Lower lobe of right lung (tissue), 2 donors: ENCODE measurements at regions not wholly inside any gene's neighbourhood (a gene's known extent, or its start where the extent isn't known, plus 50 kb on each side); places are given as distances from the start of the nearest gene placed in this dataset.
A peak's percentile ranks its signal among the peaks of the same experiment; 100 is the strongest.

Source experiments
- ATAC-seq, 2 donors: fragments of 200-7000 bp; cut with Tn5 transposase; one replicate each; pipeline ENCODE4 v1.9.1; 2020 to 2022; ENCODE audit warnings: mild to moderate bottlenecking in 2 of 2, moderate library complexity in 2 of 2
- DNase-seq: peaks from one replicate; pipeline ENCODE4 v3.0.0-alpha.2; 2020
- H3K27ac ChIP-seq: fragments of 200-600 bp; one replicate; pipeline ENCODE4 v1.8.0; 2022
- H3K27me3 ChIP-seq: fragments of 200-600 bp; one replicate; pipeline ENCODE4 v1.8.0; 2022; ENCODE audit warnings: low read depth
- H3K36me3 ChIP-seq: fragments of 200-600 bp; one replicate; pipeline ENCODE4 v1.8.0; 2022; ENCODE audit warnings: mild to moderate bottlenecking
- H3K4me1 ChIP-seq: fragments of 200-600 bp; one replicate; pipeline ENCODE4 v1.8.0; 2022
- H3K4me3 ChIP-seq: fragments of 200-600 bp; one replicate; pipeline ENCODE4 v1.8.0; 2022; ENCODE audit warnings: mild to moderate bottlenecking
- H3K9me3 ChIP-seq: fragments of 200-600 bp; one replicate; pipeline ENCODE4 v1.8.0; 2022
- CTCF ChIP-seq: fragments of 200-600 bp; IDR thresholded peaks from one replicate; pipeline ENCODE4 v1.8.0; 2022; ENCODE audit warnings: antibody characterized with exemption, mild to moderate bottlenecking
- intact Hi-C: fragments of 100-400 bp; cut with DNase I; formaldehyde crosslinking; loops from one replicate; pipeline ENCODE4 v1.11.0; 2022
- donor health status: DM: no; HTN: yes; CAD: no; lungs with severe emphysema.

GRCh38 chr5:89299998-89300397 lies 417.0 kb upstream of the MEF2C start:
- Histone ChIP-seq H3K27me3 (no peaks in the 10 kb centered on the region), H3K4me3 (no peak overlapping the region), H3K9me3 (no peaks in the 10 kb centered on the region), H3K27ac (no peak overlapping the region), H3K36me3 (no peaks in the 10 kb centered on the region), H3K4me1 (no peaks in the 10 kb centered on the region)
- no peak for ATAC-seq
- intact Hi-C loops, result no loop called here
- no peak for TF ChIP-seq CTCF
- DNase-seq, result no peak

DNA sequence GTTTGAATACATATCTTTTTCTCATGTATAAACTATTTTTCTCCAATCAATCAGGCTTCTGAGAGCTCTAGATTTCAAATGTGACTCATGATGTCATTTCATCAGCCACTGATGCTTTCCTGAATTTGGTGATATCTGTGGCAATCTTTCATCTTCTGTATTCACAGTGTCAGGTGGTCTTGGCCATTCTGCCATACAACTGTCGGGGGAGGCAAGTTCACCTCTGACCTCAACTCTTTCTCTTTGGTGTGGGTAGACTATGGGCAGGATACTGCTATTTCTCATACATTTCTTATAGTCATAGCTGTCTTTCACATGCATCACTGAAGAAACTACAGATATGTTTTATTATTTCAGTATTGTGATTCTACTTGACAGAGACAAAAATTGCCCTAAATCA lies 414.1 kb upstream of the MEF2C start:
- ATAC-seq (no peak), DNase-seq (no peak)
- intact Hi-C loops, result no loop called here
- H3K9me3 ChIP-seq, result no peaks in the 10 kb centered on the region
- H3K27me3 ChIP-seq, result no peaks in the 10 kb centered on the region
- TF ChIP-seq CTCF, result no peak
- H3K4me3 ChIP-seq, result no peak overlapping the region
- no peak overlapping the region for H3K27ac ChIP-seq
- H3K4me1 ChIP-seq, result no peaks in the 10 kb centered on the region
- H3K36me3 ChIP-seq, result no peaks in the 10 kb centered on the region

DNA sequence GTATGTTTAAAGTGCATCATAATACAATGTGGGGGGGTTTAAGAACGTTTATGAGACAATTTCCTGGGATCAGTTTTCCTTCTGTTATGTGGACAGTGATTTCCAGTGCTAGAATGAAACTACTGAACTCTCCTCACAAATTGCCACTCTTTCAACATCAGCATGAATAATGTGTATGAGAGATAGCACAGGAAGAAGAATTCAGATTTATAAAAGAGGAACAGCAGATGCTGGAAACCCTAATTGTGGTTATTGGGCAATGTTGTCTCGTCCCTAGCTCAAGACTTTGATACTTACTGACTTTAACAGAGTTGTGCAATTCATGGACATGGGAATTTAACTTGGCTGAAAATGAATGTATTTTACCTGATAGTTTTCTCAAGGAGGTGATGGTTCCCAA lies 410.8 kb upstream of the MEF2C start:
- no peak for TF ChIP-seq CTCF
- H3K36me3 ChIP-seq, result no peaks in the 10 kb centered on the region
- intact Hi-C loops, result no loop called here
- no peak overlapping the region for H3K27ac ChIP-seq
- H3K27me3 ChIP-seq, result no peaks in the 10 kb centered on the region
- no peak overlapping the region for H3K4me3 ChIP-seq
- H3K9me3 ChIP-seq, result no peaks in the 10 kb centered on the region
- ATAC-seq, result peak; percentile 62 to 67
- no peaks in the 10 kb centered on the region for H3K4me1 ChIP-seq
- no peak for DNase-seq

DNA sequence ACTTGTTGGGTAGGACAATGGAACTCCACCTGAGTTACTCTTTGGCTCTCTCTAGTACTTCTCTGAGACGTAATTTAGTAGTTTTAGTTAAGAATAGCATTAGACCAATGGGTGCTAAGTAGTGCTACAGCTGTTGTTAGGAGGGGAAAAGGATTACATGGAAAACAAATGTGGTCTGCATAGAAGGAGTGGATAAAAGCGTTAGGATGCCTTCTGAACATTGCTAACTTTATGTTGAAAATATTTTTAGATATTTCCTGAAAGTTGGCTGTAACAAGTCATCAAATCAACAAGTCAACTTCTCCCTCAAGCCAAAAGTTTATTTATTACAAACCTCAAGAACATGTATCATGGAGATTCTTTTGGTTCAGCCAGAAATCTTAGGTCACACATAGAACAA lies 409.5 kb upstream of the MEF2C start:
- intact Hi-C loops, result no loop called here
- Histone ChIP-seq H3K4me1 (no peaks in the 10 kb centered on the region), H3K36me3 (no peaks in the 10 kb centered on the region), H3K27me3 (no peaks in the 10 kb centered on the region), H3K4me3 (no peak overlapping the region), H3K27ac (no peak overlapping the region), H3K9me3 (no peaks in the 10 kb centered on the region)
- ATAC-seq (no peak), DNase-seq (no peak)
- no peak for TF ChIP-seq CTCF

DNA sequence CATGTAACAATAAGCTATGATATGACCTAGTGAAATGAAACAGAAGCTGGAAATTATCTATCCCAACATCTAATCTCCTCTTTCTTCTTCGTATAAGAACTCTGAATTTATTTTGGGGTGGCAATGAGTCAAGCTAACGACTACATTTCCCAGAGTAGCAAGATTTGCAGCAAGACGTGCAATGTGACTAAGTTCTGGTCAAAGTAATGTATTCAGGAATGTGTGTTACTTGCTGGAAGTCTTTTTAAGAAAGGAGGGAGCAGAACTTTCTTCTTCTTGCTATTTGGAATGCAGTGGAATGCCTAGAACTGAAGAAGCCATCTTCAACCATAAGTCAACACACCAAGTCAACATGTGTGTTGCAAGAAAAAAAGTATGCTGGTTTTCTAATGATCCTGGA lies 406.6 kb upstream of the MEF2C start:
- Histone ChIP-seq H3K27ac (no peak overlapping the region), H3K27me3 (no peaks in the 10 kb centered on the region), H3K4me3 (no peak overlapping the region), H3K9me3 (no peaks in the 10 kb centered on the region), H3K4me1 (no peaks in the 10 kb centered on the region), H3K36me3 (no peaks in the 10 kb centered on the region)
- DNase-seq (no peak), ATAC-seq (peak in 1 of 2 donors; percentile 12)
- no peak for TF ChIP-seq CTCF
- intact Hi-C loops, result no loop called here

GRCh38 chr5:89287964-89288363 lies 405.0 kb upstream of the MEF2C start:
- Histone ChIP-seq H3K27ac (no peak overlapping the region), H3K9me3 (no peaks in the 10 kb centered on the region), H3K4me1 (no peaks in the 10 kb centered on the region), H3K27me3 (no peaks in the 10 kb centered on the region), H3K36me3 (no peaks in the 10 kb centered on the region), H3K4me3 (no peak overlapping the region)
- intact Hi-C loops, result no loop called here
- no peak for ATAC-seq
- TF ChIP-seq CTCF, result no peak
- DNase-seq, result no peak
